Fibroblast of mammary gland (primary cell): ENCODE measurements at regions not wholly inside any gene's neighbourhood (a gene's known extent, or its start where the extent isn't known, plus 50 kb on each side); places are given as distances from the start of the nearest gene placed in this dataset.

ENCODE experiments used
- DNase-seq: peaks from one replicate; pipeline ENCODE4 v3.0.0-alpha.2; 2010; ENCODE audit warnings: low read depth
- H3K4me3 ChIP-seq: 2 replicates; pipeline ENCODE4 v1.5.1; 2011; ENCODE audit warnings: low read depth, mild to moderate bottlenecking, low read length, moderate library complexity; ENCODE audit not compliant: control insufficient read depth
- TF ChIP-seq, protein P1 (sequence below): conservative IDR thresholded peaks from 2 replicates; pipeline ENCODE4 v1.5.1; 2011; ENCODE audit warnings: low read depth, low read length, inconsistent platforms; ENCODE audit not compliant: control insufficient read depth, insufficient read depth

- TF ChIP-seq, protein P1, sequence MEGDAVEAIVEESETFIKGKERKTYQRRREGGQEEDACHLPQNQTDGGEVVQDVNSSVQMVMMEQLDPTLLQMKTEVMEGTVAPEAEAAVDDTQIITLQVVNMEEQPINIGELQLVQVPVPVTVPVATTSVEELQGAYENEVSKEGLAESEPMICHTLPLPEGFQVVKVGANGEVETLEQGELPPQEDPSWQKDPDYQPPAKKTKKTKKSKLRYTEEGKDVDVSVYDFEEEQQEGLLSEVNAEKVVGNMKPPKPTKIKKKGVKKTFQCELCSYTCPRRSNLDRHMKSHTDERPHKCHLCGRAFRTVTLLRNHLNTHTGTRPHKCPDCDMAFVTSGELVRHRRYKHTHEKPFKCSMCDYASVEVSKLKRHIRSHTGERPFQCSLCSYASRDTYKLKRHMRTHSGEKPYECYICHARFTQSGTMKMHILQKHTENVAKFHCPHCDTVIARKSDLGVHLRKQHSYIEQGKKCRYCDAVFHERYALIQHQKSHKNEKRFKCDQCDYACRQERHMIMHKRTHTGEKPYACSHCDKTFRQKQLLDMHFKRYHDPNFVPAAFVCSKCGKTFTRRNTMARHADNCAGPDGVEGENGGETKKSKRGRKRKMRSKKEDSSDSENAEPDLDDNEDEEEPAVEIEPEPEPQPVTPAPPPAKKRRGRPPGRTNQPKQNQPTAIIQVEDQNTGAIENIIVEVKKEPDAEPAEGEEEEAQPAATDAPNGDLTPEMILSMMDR, result no peak
Measured at GRCh38 chr3:72418244-72418643, 430.0 kb downstream of the SHQ1 start.

GRCh38 chr3:72414481-72415016, 433.7 kb downstream of the SHQ1 start:
- no peak for DNase-seq
- TF ChIP-seq, protein P1, result no peak
- no peak overlapping the region for H3K4me3 ChIP-seq

More at GRCh38 chr3:72418244-72418643, 430.0 kb downstream of the SHQ1 start:
- peak; percentile 30 for DNase-seq
- no peak overlapping the region for H3K4me3 ChIP-seq

GRCh38 chr3:72413228-72413627, 435.0 kb downstream of the SHQ1 start:
- peak; percentile 61 for DNase-seq
- H3K4me3 ChIP-seq, result no peak overlapping the region
- TF ChIP-seq, protein P1, result no peak

DNA sequence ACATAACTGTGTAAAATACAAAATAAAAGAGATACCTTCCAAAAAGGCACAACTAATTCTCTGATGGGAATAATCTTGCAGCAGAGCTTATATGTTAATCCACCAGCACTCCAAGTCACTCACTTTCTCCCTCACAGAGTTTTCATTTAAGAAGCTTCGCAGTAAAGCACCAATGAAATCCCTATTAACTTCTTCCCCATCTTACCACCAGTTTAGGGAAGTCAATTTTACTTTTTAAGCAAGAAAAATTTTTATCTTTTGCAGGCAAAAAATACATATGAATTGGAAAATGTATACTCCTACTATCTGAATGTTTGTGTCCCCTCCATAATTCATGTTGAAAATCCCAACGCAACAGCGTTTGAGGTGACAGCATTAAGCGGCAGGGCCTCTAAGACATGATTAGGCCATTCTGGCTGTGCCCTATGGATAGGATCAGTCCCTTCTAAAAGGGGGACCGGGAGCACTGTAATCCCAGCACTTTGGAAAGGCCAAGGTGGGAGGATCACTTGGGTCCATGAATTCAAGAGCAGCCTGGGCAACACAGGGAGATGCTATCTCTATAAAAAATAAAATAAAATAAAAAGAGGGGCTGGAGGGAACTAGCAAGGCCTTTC, 435.8 kb downstream of the SHQ1 start:
- TF ChIP-seq, protein P1, result no peak
- no peak overlapping the region for H3K4me3 ChIP-seq
- DNase-seq, result no peak

DNA sequence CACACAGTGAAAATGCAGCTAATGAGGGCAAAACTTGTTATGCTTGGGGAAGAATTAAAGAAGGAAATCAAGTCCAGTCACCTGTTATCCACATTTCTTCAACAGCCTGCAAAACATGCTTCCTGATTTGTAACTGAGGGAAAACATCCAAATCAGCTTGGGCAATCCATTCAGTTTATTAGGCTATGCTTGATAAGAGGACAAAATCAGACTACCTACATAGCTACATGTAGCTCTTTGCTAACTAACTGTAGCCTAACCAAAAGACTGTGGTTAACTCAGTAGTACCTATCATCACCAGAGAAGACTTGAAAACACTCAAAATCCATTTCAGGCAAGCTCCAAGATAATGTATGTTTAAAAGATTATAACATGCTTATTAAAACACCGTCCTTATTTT, 436.4 kb downstream of the SHQ1 start:
- no peak overlapping the region for H3K4me3 ChIP-seq
- DNase-seq, result no peak
- TF ChIP-seq, protein P1, result no peak

- peak; percentile 22 for DNase-seq
- TF ChIP-seq, protein P1, result no peak
- H3K4me3 ChIP-seq, result no peak overlapping the region
Measured at GRCh38 chr3:72411126-72411525, 437.1 kb downstream of the SHQ1 start.
